Left renal pelvis (tissue), 4 donors: ENCODE measurements at regions not wholly inside any gene's neighbourhood (a gene's known extent, or its start where the extent isn't known, plus 50 kb on each side); places are given as distances from the start of the nearest gene placed in this dataset.
"Not testable (repeated sequence)": the region's sequence is repeated elsewhere in the genome, so short reads cannot be mapped to it uniquely, and the experiment has no call there.

Experiments used
- DNase-seq, 4 donors: peaks; one replicate each; pipeline ENCODE4 v3.0.0-alpha.2; 2013; ENCODE audit warnings: low read depth in 4 of 4, low spot score in 3 of 4

DNA sequence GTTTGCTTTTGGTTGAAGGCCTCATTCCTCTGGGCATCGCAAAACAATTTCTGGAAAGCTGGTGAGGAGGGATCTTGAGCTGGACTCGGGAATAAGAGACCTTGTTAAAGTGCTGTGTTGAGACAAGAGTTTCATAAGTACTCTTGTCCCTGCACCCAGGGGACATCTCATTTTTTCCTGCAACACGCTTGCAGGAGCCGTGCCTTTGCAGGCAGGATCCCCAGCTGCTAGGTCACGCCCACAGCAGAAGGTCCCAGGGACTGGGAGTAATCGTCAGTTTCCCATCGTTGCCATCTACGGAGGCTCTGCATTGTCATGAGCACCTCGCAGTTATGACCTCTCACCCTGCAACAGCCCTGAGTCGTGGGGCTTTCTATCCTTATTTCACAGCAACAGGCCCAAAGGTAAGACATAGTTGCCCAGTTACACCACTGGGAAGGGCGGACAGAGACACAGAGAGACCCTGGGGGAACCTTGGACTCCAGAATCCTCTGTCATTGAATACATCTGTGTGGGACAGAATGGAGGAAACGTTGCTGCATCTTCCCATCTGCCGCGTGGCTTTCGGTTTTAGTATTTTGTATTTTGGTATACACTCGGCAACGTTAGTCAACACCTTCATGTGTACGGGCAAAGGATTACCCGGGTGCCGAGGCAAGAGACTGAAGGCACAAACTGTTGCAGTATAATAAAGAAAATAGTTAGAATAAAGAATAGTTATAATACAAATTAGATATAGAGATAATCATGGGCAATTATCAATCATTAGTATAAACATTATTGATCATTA is 60.4 kb upstream of the DMRTB1 start:
- no peak for DNase-seq

GRCh38 chr1:53399370-53400133 is 59.6 kb upstream of the DMRTB1 start:
- not testable (repeated sequence) for DNase-seq

- no peak for DNase-seq
These were observed 58.2 kb upstream of the DMRTB1 start for GRCh38 chr1:53400761-53401674.

DNA sequence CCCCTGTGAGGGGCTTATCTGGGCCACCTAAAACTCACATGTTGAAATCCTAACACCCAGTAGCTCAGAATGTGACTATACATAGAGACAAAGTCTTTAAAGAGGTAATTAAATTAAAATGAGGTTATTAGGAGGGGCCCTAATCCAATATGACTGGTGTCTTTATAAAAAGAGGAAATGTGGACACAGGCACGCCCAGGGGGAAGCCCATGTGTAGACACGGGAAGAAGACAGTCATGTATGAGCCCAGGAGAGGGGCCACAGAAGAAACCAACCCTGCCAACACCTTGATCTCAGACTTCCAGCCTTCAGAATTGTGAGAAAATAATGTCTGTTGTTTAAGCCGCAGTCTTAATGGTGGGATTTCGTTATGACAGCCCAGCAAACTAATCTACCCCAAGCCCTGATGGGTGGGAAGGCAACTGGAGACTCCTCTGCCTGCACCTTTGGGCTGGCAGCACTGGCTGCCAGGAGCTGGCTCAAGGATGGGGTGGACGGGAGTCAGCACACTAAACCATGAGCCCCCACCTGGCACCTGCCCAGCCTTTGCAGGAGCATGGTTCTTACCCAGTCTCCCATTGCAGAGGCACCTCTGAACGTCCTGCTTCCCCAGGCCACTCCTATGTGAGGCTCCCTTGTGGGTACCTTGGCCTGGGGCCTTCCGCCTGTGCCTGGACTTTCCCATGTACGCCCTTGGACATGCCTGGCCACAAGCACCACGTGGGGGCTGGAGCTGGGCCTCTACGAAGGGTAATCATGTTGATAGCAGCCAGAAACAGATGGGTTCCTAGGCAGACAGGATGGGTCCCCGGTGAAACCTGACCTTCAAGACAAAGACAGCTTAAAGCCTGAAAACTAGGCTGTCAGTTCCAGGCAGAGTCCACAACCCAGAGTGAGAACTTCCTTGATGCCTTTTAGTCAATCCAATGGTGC is 57.1 kb upstream of the DMRTB1 start:
- no peak for DNase-seq

DNA sequence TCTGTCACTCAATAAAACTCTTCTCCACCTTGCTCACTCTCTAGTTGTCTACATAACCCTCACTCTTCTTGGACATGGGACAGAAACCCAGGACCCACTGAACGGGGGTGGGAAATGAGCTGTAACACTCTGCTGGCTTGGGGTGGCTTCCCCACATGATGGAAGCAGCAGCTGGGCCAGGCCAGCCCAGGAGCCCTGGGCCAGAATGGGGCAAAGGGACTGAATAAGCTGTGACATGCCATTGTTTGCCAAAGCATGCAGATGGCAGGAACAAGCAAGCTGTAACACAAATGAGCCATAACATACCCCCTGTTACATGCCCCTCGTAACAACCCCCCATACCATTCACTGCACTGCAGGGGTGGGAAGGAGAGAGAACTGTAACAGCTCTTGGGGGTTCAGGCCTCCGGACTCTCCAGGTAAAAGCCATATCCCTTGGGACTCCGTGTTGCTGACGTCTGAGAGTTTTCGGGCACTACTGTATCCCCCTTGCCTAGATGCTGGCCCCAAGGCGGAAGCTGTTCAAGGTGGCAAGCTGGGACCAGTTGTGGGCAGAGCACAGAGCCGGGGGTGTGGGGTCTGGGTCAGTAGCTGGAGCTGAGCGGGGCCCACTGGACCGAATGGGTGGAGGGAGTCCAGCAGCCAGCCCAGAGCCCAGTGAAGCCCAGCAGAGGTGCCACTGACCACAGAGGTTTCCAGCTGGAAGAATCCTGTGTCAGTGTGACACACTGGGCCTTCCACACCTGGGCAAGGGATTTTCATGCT is 56.1 kb upstream of the DMRTB1 start:
- no peak for DNase-seq

DNA sequence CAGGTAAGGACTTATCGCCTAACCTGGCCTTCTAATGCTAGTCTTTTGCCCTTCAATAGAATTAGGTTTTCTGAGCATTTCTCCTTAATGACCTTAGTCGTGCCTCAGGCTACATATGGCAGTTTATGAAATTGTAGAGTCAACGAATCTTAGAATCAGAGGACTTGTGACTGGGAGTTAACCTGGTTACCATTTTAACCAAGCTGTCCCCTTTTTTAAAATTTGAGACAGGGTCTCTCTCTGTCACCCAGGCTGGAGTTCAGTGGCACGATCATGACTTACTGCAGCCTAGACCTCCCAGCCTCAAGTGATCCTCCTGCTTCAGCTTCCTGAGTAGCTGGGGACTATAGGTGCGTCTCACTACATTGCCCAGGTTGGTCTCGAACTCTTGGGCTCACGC is 53.5 kb upstream of the DMRTB1 start:
- no peak for DNase-seq

DNA sequence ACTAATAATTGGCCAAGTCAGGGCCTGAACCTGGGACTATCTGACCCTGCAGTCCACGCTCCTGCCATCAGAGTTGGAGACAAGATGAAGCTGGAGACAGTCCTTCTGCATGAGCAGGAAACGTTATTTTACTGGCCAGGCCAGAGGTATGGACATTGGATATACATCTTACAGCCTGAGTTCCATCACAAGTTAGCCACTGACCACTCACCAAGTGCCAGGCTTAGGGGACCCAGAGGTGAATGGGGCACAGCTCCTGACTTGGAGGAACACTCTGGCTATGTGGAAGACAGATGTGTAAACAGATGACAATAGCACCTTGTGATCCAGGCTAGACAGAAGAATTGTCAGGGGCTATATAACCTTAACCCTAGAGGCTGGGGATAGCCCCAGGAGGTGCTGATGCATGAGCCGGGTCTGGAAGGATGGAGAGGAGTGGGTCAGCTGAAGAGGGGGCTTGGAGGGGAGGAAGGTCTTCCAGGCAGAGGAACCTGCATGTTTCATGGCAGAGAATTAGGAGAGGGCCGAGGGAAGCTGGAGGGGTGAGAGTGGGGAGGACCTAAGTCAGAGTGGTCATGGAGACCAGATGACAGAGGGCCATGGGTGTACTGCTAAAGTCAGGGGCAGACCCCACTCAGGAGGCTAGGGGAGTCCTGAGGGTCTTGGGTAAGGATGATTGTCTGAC is 52.5 kb upstream of the DMRTB1 start:
- DNase-seq, result no peak

DNA sequence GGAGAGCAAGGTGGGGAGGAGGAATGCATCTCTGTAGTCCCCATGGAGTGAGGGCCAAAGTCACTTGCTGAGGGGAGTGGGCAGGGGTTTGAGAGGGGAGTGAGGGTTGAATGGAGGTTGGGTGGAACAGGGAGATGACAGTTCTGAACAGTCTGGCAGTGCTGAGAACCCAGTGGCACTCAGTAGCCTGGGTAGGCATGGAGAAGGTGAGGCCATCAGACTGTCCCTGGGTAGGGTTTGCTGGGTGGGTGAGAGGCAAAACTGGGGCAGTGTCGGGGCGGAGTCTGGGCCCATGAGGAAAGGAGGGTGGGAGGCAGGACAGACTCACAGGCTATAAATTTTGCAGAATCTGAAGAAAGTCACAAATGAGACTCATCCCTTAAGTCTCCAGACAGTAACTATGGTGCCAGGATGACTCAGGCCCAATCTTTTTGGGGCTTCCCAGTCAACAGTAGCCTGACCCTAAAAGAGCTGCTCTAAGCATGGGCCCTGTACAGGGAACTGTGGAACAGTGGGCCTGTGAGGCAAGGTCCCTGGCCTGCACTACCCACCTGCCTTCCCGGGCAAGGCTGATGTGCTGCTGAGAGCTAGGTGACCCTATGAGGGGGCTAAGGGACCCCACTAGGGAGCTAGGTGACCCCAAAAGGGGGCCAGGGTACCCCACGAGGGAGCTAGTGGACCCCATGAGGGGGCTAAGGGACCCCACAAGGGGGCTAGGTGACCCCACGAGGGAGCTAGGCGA is 51.0 kb upstream of the DMRTB1 start:
- DNase-seq, result no peak

- no peak for DNase-seq
These were observed 50.5 kb upstream of the DMRTB1 start for GRCh38 chr1:53408755-53409129.

DNA sequence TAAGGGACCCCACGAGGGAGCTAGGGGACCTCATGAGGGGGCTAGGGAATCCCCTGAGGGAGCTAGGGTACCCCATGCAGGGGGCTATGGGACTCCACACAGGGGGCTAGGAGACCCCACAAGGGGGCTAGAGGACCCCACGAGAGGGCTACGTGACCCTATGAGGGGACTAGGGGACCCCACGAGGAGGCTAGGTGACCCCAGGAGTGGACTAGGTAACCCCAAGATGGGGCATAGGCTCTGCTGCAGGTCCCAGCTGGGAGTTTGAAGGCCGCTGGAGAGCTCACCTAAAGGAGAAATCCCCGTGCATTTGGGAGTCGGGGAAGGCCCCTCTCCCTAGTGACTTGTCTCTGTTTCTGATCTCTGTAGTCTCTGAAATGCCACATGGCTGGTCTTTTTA is 50.0 kb upstream of the DMRTB1 start:
- no peak for DNase-seq
